Thyroid gland (tissue), 4 donors: ENCODE measurements at regions not wholly inside any gene's neighbourhood (a gene's known extent, or its start where the extent isn't known, plus 50 kb on each side); places are given as distances from the start of the nearest gene placed in this dataset.

Source experiments
- CTCF ChIP-seq, 6 experiments: fragments of 200-600 bp in 3 of 6; fragments of 450-650 bp in 3 of 6; sonication (generic) in 3 of 6; IDR thresholded peaks; one replicate each; pipeline ENCODE4 v1.5.1; 2016 to 2019; ENCODE audit warnings: antibody characterized with exemption in 6 of 6, mild to moderate bottlenecking in 2 of 6, inconsistent platforms in 1 of 6, moderate library complexity in 1 of 6
- POLR2A ChIP-seq, 2 donors: fragments of 450-650 bp; IDR thresholded peaks; one replicate each; pipeline ENCODE4 v1.6.1; 2017; ENCODE audit warnings: antibody characterized with exemption in 2 of 2, mild to moderate bottlenecking in 2 of 2, moderate library complexity in 1 of 2

GRCh38 chr3:13951184-13951583 lies 71.3 kb upstream of the WNT7A start:
- TF ChIP-seq CTCF (IDR thresholded peaks at IDR 0.05) = no peak
- no peak for TF ChIP-seq POLR2A (IDR thresholded peaks at IDR 0.05)
